Ovary (tissue), 7 donors: ENCODE measurements at regions not wholly inside any gene's neighbourhood (a gene's known extent, or its start where the extent isn't known, plus 50 kb on each side); places are given as distances from the start of the nearest gene placed in this dataset.

ENCODE experiments used
- DNase-seq, 5 donors: peaks; one replicate each; pipeline ENCODE4 v3.0.0-alpha.2; 2019 to 2020
- H3K27ac ChIP-seq, 2 donors: fragments of 200-600 bp; one replicate each; pipeline versions ENCODE4 v1.5.1 to v1.8.0; 2019 to 2022
- H3K27me3 ChIP-seq: fragments of 200-600 bp; one replicate; pipeline ENCODE4 v1.8.0; 2022
- H3K36me3 ChIP-seq: fragments of 200-600 bp; sonication (generic); one replicate; pipeline ENCODE4 v1.5.1; 2019
- H3K4me1 ChIP-seq: one replicate; pipeline ENCODE4 v1.8.1; 2013; ENCODE audit warnings: mild to moderate bottlenecking, moderate library complexity; ENCODE audit not compliant: insufficient read depth
- H3K4me3 ChIP-seq: fragments of 200-600 bp; sonication (generic); one replicate; pipeline ENCODE4 v1.5.1; 2017
- H3K9me3 ChIP-seq, 2 donors: fragments of 200-600 bp in 1 of 2; sonication (generic) in 1 of 2; one replicate each; pipeline versions ENCODE4 v1.5.1 to v1.8.1; 2013 to 2019; ENCODE audit warnings: mild to moderate bottlenecking in 1 of 2, moderate library complexity in 1 of 2
- EP300 ChIP-seq: sonication (generic); formaldehyde crosslinking; IDR thresholded peaks from one replicate; pipeline ENCODE4 v1.6.1; 2017; ENCODE audit warnings: antibody characterized with exemption
- POLR2A ChIP-seq: fragments of 450-650 bp; IDR thresholded peaks from one replicate; pipeline ENCODE4 v1.6.1; 2017; ENCODE audit warnings: antibody characterized with exemption, mild to moderate bottlenecking, moderate library complexity
- WGBS, 3 donors: extraction: QIAGEN DNeasy Blood & Tissue Kit in 1 of 3; methylation state at CpG; one replicate each; pipeline versions ENCODE4 v1.1.5 to v1.1.7; 2013 to 2017; 5-methylcytosine and 5-hydroxymethylcytosine counted together
- intact Hi-C, 4 donors: fragments of 100-400 bp; cut with DNase I; formaldehyde crosslinking; loops; one replicate each; pipeline versions ENCODE4 v1.11.0 to v1.15.1; 2022 to 2023
- TF ChIP-seq, protein P1 (sequence below), 3 donors: fragments of 450-650 bp in 2 of 3; fragments of 200-600 bp in 1 of 3; IDR thresholded peaks; one replicate each; pipeline versions ENCODE4 v1.5.1 to v1.8.0; 2016 to 2022; ENCODE audit warnings: antibody characterized with exemption in 3 of 3, mild to moderate bottlenecking in 1 of 3
- donor health status: DM: no; HTN: no; CAD: no; lungs with moderate emphysema.
- donor health status: DM: no; HTN: no; CAD: no.
- donor health status: Bipolar disorder and iron deficiency.
- donor health status: DM: no; HTN: no; CAD: no.
- donor health status: DM: yes; HTN: yes; CAD: no.

DNA sequence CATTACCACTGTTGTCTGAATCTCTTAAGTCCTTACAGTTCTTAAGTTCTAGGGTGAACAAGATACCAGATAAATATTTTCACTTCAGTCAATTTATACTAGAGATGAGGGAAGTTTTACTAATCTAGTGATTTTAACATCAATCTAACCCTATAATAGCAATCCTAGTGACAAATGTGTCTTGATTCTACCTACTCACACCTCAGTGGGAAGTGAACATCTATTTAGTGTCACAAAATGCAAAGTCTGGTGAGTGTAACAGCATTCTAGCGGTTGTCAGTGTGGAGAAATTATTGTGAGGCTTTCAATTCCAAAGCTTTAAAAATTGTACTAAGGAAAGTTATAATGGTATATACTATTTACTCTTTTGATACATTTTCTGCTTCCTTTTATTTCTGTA is 225.8 kb upstream of the CYLC2 start:
- H3K4me3 ChIP-seq = no peak overlapping the region
- WGBS, 3 donors = 81 to 89% (median 82%) methylated on average over 1 of the region's 1 CpG

DNA sequence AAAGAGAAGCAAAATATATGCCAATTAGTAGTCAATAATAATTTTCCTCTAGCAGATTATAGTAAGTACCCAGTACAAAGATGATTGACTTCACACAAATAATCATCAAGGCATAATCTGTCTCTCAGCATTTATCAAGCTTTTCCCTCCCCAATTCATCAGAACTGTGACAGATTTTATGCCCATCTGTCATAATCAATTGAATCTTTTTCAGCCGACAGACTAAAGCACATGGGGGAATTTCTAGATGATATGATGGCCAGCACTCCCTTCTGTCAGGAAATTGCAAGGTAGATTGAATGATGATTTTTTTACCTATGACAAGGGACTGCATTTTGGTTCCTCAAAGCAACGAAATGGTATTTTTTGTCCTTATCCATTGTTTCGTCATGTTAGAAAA is 227.1 kb upstream of the CYLC2 start:
- 78 to 87% (median 78%) methylated on average over 3 of the region's 3 CpGs for WGBS, 3 donors
- TF ChIP-seq POLR2A = no peak
- TF ChIP-seq, protein P1, sequence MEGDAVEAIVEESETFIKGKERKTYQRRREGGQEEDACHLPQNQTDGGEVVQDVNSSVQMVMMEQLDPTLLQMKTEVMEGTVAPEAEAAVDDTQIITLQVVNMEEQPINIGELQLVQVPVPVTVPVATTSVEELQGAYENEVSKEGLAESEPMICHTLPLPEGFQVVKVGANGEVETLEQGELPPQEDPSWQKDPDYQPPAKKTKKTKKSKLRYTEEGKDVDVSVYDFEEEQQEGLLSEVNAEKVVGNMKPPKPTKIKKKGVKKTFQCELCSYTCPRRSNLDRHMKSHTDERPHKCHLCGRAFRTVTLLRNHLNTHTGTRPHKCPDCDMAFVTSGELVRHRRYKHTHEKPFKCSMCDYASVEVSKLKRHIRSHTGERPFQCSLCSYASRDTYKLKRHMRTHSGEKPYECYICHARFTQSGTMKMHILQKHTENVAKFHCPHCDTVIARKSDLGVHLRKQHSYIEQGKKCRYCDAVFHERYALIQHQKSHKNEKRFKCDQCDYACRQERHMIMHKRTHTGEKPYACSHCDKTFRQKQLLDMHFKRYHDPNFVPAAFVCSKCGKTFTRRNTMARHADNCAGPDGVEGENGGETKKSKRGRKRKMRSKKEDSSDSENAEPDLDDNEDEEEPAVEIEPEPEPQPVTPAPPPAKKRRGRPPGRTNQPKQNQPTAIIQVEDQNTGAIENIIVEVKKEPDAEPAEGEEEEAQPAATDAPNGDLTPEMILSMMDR (IDR thresholded peaks at IDR 0.05) = no peak
- no peak for TF ChIP-seq EP300
- H3K27ac ChIP-seq = no peak overlapping the region

More for the DNA sequence above, 225.8 kb upstream of the CYLC2 start:
- no peak for DNase-seq
- H3K36me3 ChIP-seq = no peaks in the 10 kb centered on the region
- TF ChIP-seq POLR2A (no peak), EP300 (no peak)
- TF ChIP-seq, protein P1 (IDR thresholded peaks at IDR 0.05) = no peak
- no peaks in the 10 kb centered on the region for H3K9me3 ChIP-seq
- no peak overlapping the region for H3K27ac ChIP-seq
- intact Hi-C loops = no loop called here
- H3K4me1 ChIP-seq = no peaks in the 10 kb centered on the region
- H3K27me3 ChIP-seq = no peaks in the 10 kb centered on the region

DNA sequence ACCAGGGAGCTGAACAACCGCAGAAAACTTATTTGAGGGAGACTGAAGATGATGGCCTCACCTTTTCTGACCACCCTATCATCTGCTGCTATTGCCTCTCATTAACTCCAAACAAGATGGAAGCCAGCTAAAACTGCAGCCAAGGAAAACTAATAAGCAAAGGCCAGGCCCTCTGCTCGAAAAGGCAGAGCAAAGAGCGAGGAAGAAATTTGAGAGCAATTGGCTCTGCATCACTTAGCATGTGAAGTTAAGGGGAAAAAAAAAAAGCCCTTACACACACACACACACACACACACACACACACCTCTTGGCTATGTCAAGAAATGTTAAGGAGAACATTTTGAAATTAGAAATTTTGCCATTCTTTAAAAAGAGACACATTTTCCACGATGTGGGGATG is 228.1 kb upstream of the CYLC2 start:
- no peak for DNase-seq
- Histone ChIP-seq H3K27me3 (no peaks in the 10 kb centered on the region), H3K9me3 (no peaks in the 10 kb centered on the region), H3K4me1 (no peaks in the 10 kb centered on the region), H3K4me3 (no peak overlapping the region), H3K36me3 (no peaks in the 10 kb centered on the region), H3K27ac (no peak overlapping the region)
- TF ChIP-seq, protein P1 (IDR thresholded peaks at IDR 0.05) = no peak
- TF ChIP-seq POLR2A (no peak), EP300 (no peak)
- intact Hi-C loops = no loop called here
- WGBS, 3 donors = 54 to 64% (median 55%) methylated on average over 4 of the region's 4 CpGs

More for the DNA sequence above, 227.1 kb upstream of the CYLC2 start:
- H3K27me3 ChIP-seq = no peaks in the 10 kb centered on the region
- no peaks in the 10 kb centered on the region for H3K9me3 ChIP-seq
- intact Hi-C loops = no loop called here
- H3K36me3 ChIP-seq = no peaks in the 10 kb centered on the region
- DNase-seq = no peak
- H3K4me3 ChIP-seq = no peak overlapping the region
- H3K4me1 ChIP-seq = no peaks in the 10 kb centered on the region

DNA sequence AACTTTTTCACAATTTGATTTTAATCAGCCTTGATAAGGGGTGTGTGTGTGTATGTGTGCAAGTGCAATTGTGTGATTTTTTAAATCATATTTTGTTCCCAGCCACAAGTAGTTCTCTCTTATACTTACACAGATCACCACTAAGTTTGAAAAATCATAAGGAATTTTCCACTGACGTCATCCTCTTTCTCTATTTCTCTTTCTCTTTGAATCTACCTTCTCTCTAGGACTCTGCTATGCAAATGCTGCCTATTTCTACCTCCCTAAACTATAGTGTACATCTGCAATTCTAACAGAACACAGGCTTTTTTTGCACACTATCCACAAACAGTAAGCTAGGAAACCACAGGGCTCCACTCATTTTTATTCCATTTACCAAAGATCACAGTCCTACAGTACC is 254.6 kb upstream of the CYLC2 start:
- H3K9me3 ChIP-seq = no peaks in the 10 kb centered on the region
- no peaks in the 10 kb centered on the region for H3K27me3 ChIP-seq
- H3K4me3 ChIP-seq = no peak overlapping the region
- no peak for DNase-seq
- no peaks in the 10 kb centered on the region for H3K36me3 ChIP-seq
- 67 to 72% (median 70%) methylated on average over 1 of the region's 1 CpG for WGBS, 3 donors
- intact Hi-C loops = no loop called here
- no peak overlapping the region for H3K27ac ChIP-seq
- no peak for TF ChIP-seq POLR2A
- TF ChIP-seq EP300 = no peak
- TF ChIP-seq, protein P1 (IDR thresholded peaks at IDR 0.05) = no peak
- no peaks in the 10 kb centered on the region for H3K4me1 ChIP-seq

DNA sequence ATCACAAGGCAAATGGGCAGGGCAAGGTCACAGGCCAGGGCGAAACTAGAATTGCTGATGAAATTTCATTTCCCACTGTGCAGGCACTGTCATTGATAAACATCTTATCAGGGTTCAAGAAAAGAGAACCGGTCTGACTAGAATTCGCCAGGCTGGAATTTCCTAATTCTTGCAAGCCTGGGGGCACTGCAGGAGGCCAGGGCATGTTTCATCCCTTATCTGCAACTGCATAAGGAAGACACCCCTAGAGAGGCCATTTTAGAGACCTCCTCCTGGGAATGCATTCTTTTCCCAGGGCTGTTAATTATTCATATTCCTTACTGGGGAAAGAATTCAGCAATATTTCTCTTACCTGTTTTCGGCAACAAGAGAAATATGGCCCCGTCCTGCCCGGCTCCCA is 266.2 kb upstream of the CYLC2 start:
- TF ChIP-seq EP300 = no peak
- TF ChIP-seq POLR2A = no peak
- TF ChIP-seq, protein P1 (IDR thresholded peaks at IDR 0.05) = no peak
- no peak for DNase-seq
- no peak overlapping the region for H3K27ac ChIP-seq
- H3K4me3 ChIP-seq = no peak overlapping the region
- intact Hi-C loops = no loop called here
- H3K27me3 ChIP-seq = no peaks in the 10 kb centered on the region
- H3K36me3 ChIP-seq = no peaks in the 10 kb centered on the region
- no peaks in the 10 kb centered on the region for H3K9me3 ChIP-seq
- 86 to 90% (median 89%) methylated on average over 6 of the region's 6 CpGs for WGBS, 3 donors
- no peaks in the 10 kb centered on the region for H3K4me1 ChIP-seq
